PFSK-1 (cell line): ENCODE measurements at regions not wholly inside any gene's neighbourhood (a gene's known extent, or its start where the extent isn't known, plus 50 kb on each side); places are given as distances from the start of the nearest gene placed in this dataset.

Source experiments
- FOXP2 ChIP-seq: optimal IDR thresholded peaks from 2 replicates; pipeline ENCODE3; 2011; ENCODE audit warnings: borderline replicate concordance, control low read depth, inconsistent platforms; ENCODE audit not compliant: insufficient read depth; ENCODE audit errors: extremely low read length, extremely low read depth
- POLR2AphosphoS5 ChIP-seq: IDR thresholded peaks from 2 replicates; pipeline ENCODE4 v1.6.1; 2012; ENCODE audit warnings: low read depth, mild to moderate bottlenecking, control low read depth, low read length, moderate library complexity
- REST ChIP-seq, 2 experiments: IDR thresholded peaks; 2 replicates each; pipeline versions ENCODE4 v1.6.1 to v1.8.0; 2011 to 2012; ENCODE audit warnings: low read depth in 2 of 2, low read length in 2 of 2, control low read depth in 1 of 2, inconsistent platforms in 1 of 2, mild to moderate bottlenecking in 1 of 2, moderate library complexity in 1 of 2; ENCODE audit not compliant: insufficient read depth in 1 of 2
- SIN3A ChIP-seq: IDR thresholded peaks from 2 replicates; pipeline ENCODE4 v1.6.1; 2012; ENCODE audit warnings: mild to moderate bottlenecking, low read length, moderate library complexity, borderline replicate concordance; ENCODE audit not compliant: insufficient read depth
- TAF1 ChIP-seq: IDR thresholded peaks from 2 replicates; pipeline ENCODE4 v1.6.1; 2012; ENCODE audit warnings: low read length, control low read depth, borderline replicate concordance; ENCODE audit not compliant: insufficient read depth

GRCh38 chr22:48310289-48310688, 1517.4 kb downstream of the BRD1 start:
- TF ChIP-seq REST (IDR thresholded peaks at IDR 0.05; ENCODE audit: insufficient read depth in 1 of 2, low read depth in 2 of 2, low read length in 2 of 2): no peak
- no peak for TF ChIP-seq POLR2AphosphoS5
- TF ChIP-seq SIN3A: no peak
- no peak for TF ChIP-seq FOXP2
- no peak for TF ChIP-seq TAF1

- TF ChIP-seq TAF1 (no peak), SIN3A (no peak), REST (IDR thresholded peaks at IDR 0.05; ENCODE audit: insufficient read depth in 1 of 2, low read depth in 2 of 2, low read length in 2 of 2) (no peak), FOXP2 (no peak), POLR2AphosphoS5 (no peak)
Observed at GRCh38 chr22:48309836-48310235, 1517.8 kb downstream of the BRD1 start.

- TF ChIP-seq TAF1 (no peak), POLR2AphosphoS5 (no peak), FOXP2 (no peak), SIN3A (no peak), REST (IDR thresholded peaks at IDR 0.05; ENCODE audit: insufficient read depth in 1 of 2, low read depth in 2 of 2, low read length in 2 of 2) (no peak)
Observed at GRCh38 chr22:48309115-48309705, 1518.5 kb downstream of the BRD1 start.

GRCh38 chr22:48307931-48308330, 1519.7 kb downstream of the BRD1 start:
- TF ChIP-seq FOXP2 (no peak), TAF1 (no peak)

GRCh38 chr22:48306785-48307510, 1520.7 kb downstream of the BRD1 start:
- no peak for TF ChIP-seq FOXP2

GRCh38 chr22:48306284-48306683, 1521.4 kb downstream of the BRD1 start:
- no peak for TF ChIP-seq SIN3A
- TF ChIP-seq FOXP2: no peak
- no peak for TF ChIP-seq REST (IDR thresholded peaks at IDR 0.05; ENCODE audit: insufficient read depth in 1 of 2, low read depth in 2 of 2, low read length in 2 of 2)
- no peak for TF ChIP-seq TAF1
- TF ChIP-seq POLR2AphosphoS5: no peak
